Gastroesophageal sphincter (tissue), 4 donors: ENCODE measurements at regions not wholly inside any gene's neighbourhood (a gene's known extent, or its start where the extent isn't known, plus 50 kb on each side); places are given as distances from the start of the nearest gene placed in this dataset.

ENCODE experiments used
- ATAC-seq: fragments of 150-250 bp; one replicate; pipeline ENCODE4 v1.9.1; 2016; ENCODE audit warnings: mild to moderate bottlenecking, moderate library complexity
- H3K27ac ChIP-seq, 4 donors: fragments of 200-600 bp; sonication (generic) in 3 of 4; 1 replicate in 3 of 4; 2 replicates in 1 of 4; pipeline ENCODE4 v1.5.1; 2016 to 2019
- H3K27me3 ChIP-seq: fragments of 200-600 bp; sonication (generic); one replicate; pipeline ENCODE4 v1.5.1; 2019
- H3K36me3 ChIP-seq, 2 donors: fragments of 200-600 bp; sonication (generic); one replicate each; pipeline ENCODE4 v1.5.1; 2019; ENCODE audit warnings: control low read depth in 1 of 2
- H3K4me1 ChIP-seq, 3 donors: fragments of 200-600 bp; sonication (generic); 1 replicate in 2 of 3; 2 replicates in 1 of 3; pipeline ENCODE4 v1.5.1; 2016 to 2019; ENCODE audit warnings: control low read depth in 2 of 3
- H3K4me3 ChIP-seq, 2 donors: fragments of 200-600 bp; sonication (generic); one replicate each; pipeline ENCODE4 v1.5.1; 2019; ENCODE audit warnings: mild to moderate bottlenecking in 1 of 2, moderate library complexity in 1 of 2
- H3K9me3 ChIP-seq, 3 donors: fragments of 200-600 bp; sonication (generic); one replicate each; pipeline ENCODE4 v1.5.1; 2017 to 2019; ENCODE audit warnings: control low read depth in 2 of 3
- EP300 ChIP-seq: sonication (generic); formaldehyde crosslinking; IDR thresholded peaks from one replicate; pipeline ENCODE4 v1.6.1; 2017; ENCODE audit warnings: antibody characterized with exemption, mild to moderate bottlenecking
- POLR2A ChIP-seq, 2 donors: fragments of 450-650 bp; IDR thresholded peaks; one replicate each; pipeline ENCODE4 v1.6.1; 2017; ENCODE audit warnings: antibody characterized with exemption in 2 of 2, mild to moderate bottlenecking in 2 of 2, moderate library complexity in 1 of 2
- POLR2AphosphoS5 ChIP-seq: sonication (generic); formaldehyde crosslinking; IDR thresholded peaks from one replicate; pipeline ENCODE4 v1.6.1; 2017; ENCODE audit warnings: antibody characterized with exemption
- WGBS, 2 donors: methylation state at CpG; one replicate each; pipeline ENCODE4 v1.1.5; 2018; ENCODE audit warnings: low coverage in 1 of 2; 5-methylcytosine and 5-hydroxymethylcytosine counted together
- TF ChIP-seq, protein P1 (sequence below), 4 experiments: fragments of 200-600 bp in 2 of 4; fragments of 450-650 bp in 2 of 4; sonication (generic) in 1 of 4; IDR thresholded peaks; one replicate each; pipeline ENCODE4 v1.5.1; 2017 to 2019; ENCODE audit warnings: antibody characterized with exemption in 4 of 4, mild to moderate bottlenecking in 2 of 4, moderate library complexity in 2 of 4

GRCh38 chr14:104421892-104422828, 157.4 kb upstream of the C14orf180 start:
- H3K27ac ChIP-seq = no peak overlapping the region
- H3K4me3 ChIP-seq = no peak overlapping the region
- no peak for ATAC-seq
- 39 to 70% methylated on average over 8 to 13 of the region's 36 CpGs for WGBS, 2 donors
- no peaks in the 10 kb centered on the region for H3K36me3 ChIP-seq
- no peaks in the 10 kb centered on the region for H3K9me3 ChIP-seq
- H3K4me1 ChIP-seq = peaks cover 0 to 7% (median 0%) of the 10 kb centered on the region in 3 donors
- peaks cover 37% of the 10 kb centered on the region for H3K27me3 ChIP-seq
- TF ChIP-seq POLR2AphosphoS5 (no peak), POLR2A (IDR thresholded peaks at IDR 0.05) (no peak), EP300 (no peak)
- TF ChIP-seq, protein P1, sequence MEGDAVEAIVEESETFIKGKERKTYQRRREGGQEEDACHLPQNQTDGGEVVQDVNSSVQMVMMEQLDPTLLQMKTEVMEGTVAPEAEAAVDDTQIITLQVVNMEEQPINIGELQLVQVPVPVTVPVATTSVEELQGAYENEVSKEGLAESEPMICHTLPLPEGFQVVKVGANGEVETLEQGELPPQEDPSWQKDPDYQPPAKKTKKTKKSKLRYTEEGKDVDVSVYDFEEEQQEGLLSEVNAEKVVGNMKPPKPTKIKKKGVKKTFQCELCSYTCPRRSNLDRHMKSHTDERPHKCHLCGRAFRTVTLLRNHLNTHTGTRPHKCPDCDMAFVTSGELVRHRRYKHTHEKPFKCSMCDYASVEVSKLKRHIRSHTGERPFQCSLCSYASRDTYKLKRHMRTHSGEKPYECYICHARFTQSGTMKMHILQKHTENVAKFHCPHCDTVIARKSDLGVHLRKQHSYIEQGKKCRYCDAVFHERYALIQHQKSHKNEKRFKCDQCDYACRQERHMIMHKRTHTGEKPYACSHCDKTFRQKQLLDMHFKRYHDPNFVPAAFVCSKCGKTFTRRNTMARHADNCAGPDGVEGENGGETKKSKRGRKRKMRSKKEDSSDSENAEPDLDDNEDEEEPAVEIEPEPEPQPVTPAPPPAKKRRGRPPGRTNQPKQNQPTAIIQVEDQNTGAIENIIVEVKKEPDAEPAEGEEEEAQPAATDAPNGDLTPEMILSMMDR (IDR thresholded peaks at IDR 0.05) = no peak

DNA sequence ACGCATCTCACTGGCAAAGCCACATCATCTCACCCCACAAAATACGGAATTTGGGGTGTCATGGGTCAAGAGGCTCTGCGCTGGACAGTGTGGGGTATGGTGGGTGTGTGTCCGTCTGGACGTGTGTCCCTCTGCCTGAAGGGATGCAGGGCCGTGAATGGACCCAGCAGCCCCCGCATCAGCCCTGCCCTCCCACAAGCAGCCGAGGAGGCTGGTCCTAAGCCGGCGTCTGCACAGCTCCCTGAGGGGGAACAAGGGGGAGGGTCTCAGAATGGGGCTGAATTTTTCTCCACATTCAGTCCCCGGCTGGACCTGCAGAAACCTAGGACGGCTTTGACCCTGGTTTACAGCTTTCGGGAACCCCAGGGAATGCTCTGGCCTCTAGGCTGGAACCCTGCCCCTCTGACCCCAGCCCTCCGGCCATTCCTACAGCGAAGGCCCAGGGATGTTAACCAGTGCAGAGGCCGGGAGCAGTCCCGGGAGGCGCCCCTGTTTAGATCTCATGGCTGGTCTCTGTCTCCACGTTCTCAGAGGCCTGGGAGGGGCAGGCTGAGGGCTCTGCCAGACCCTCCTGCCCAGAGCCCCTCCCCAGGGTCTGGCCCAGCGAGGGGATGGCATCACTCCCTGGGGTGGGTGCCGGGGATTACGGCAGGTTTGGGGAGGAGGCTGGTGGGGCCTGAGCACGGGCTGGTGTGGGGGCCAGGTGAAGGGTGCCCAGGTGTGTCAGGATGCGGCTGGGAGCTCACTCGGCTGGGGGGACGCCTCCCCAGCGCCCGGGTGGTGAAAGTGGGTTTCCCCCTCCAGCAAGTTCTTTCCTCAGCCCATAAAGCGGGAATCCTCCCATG, 156.5 kb upstream of the C14orf180 start:
- ATAC-seq = no peak
- Histone ChIP-seq H3K4me1 (peaks cover 0 to 7% (median 0%) of the 10 kb centered on the region in 3 donors), H3K27me3 (peaks cover 44% of the 10 kb centered on the region), H3K36me3 (no peaks in the 10 kb centered on the region), H3K4me3 (no peak overlapping the region), H3K27ac (no peak overlapping the region), H3K9me3 (no peaks in the 10 kb centered on the region)
- TF ChIP-seq, protein P1 (IDR thresholded peaks at IDR 0.05) = no peak
- no peak for TF ChIP-seq POLR2A (IDR thresholded peaks at IDR 0.05)
- WGBS, 2 donors = 78% methylated on average over 4 of the region's 29 CpGs; no CpG with 5 or more reads in 1 of the 2 donors

GRCh38 chr14:104423701-104424405, 155.7 kb upstream of the C14orf180 start:
- TF ChIP-seq EP300 = no peak
- TF ChIP-seq POLR2A (IDR thresholded peaks at IDR 0.05) = no peak
- TF ChIP-seq, protein P1 (IDR thresholded peaks at IDR 0.05) = no peak
- no peak for TF ChIP-seq POLR2AphosphoS5
- H3K9me3 ChIP-seq = no peaks in the 10 kb centered on the region
- H3K27me3 ChIP-seq = peaks cover 52% of the 10 kb centered on the region
- WGBS, 2 donors = 80 to 82% methylated on average over 1 to 3 of the region's 17 CpGs
- no peaks in the 10 kb centered on the region for H3K36me3 ChIP-seq
- no peak overlapping the region for H3K27ac ChIP-seq
- no peak for ATAC-seq
- no peak overlapping the region for H3K4me3 ChIP-seq
- peaks cover 0 to 7% (median 0%) of the 10 kb centered on the region in 3 donors for H3K4me1 ChIP-seq

DNA sequence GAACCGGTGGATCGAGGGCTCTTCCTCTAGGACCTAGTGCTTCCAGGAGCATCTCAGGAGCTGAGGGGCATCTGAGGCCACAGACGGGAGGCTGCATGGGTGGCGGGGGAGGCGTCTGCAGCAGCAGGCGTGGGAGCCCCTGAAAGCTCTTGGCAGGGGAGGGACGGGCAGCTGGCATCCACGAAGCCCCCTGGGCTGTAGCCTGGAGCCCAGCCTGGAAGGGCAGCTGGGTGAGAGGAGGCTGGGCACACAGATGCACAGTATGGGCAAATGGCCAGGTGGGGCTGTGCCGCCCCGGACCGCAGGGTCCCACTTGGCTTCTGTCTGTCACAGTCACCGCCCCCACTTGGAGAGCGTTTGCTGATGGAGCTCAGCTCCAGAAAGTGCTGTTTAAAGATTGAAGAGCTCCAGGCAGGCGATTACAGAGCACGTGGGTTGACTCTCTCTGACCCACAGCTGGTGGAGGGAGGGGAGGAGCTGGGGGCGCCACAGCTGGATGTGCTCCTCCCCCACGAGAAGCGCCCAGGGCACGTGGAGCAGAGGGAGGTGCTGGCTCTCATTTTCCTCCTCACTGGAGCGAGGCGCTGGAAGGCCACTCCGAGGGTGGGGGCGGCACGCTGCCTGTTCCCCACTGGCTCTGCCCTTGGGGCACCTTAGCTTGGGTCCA, 155.0 kb upstream of the C14orf180 start:
- WGBS, 2 donors = 6% methylated on average over 8 of the region's 24 CpGs; no CpG with 5 or more reads in 1 of the 2 donors
- no peak overlapping the region for H3K4me3 ChIP-seq

More for the DNA sequence above, 155.0 kb upstream of the C14orf180 start:
- no peak for TF ChIP-seq POLR2A (IDR thresholded peaks at IDR 0.05)
- TF ChIP-seq EP300 = no peak
- TF ChIP-seq POLR2AphosphoS5 = no peak
- TF ChIP-seq, protein P1 (IDR thresholded peaks at IDR 0.05) = no peak
- H3K27me3 ChIP-seq = peaks cover 58% of the 10 kb centered on the region
- H3K4me1 ChIP-seq = peaks cover 0 to 7% (median 0%) of the 10 kb centered on the region in 3 donors
- H3K36me3 ChIP-seq = no peaks in the 10 kb centered on the region
- ATAC-seq = no peak
- no peaks in the 10 kb centered on the region for H3K9me3 ChIP-seq
- H3K27ac ChIP-seq = no peak overlapping the region
